ENCODE measurements at regions not wholly inside any gene's neighbourhood (a gene's known extent, or its start where the extent isn't known, plus 50 kb on each side); places are given as distances from the start of the nearest gene placed in this dataset.

GRCh38 chr13:91148098-91148497, 199.4 kb upstream of the MIR17HG start:
- CTCF ChIA-PET: no interaction called here
- TF ChIP-seq CTCF (IDR thresholded peaks at IDR 0.05; ENCODE audit: low read depth, low read length): no peak
- POLR2A ChIA-PET: no interaction called here
- no peaks in the 10 kb centered on the region for H3K9me3 ChIP-seq (ENCODE audit: control insufficient read depth, insufficient read depth, low read length)
- no peaks in the 10 kb centered on the region for H3K27me3 ChIP-seq (ENCODE audit: control insufficient read depth, insufficient read depth, low read length)
- DNase-seq (ENCODE audit: low read depth, low spot score): no peak
- H3K4me3 ChIP-seq (ENCODE audit: low read depth, low read length): no peak overlapping the region
- no peak overlapping the region for H3K27ac ChIP-seq (ENCODE audit: low read depth, low read length)

GRCh38 chr13:91151921-91152320, 195.6 kb upstream of the MIR17HG start:
- CTCF ChIA-PET: no interaction called here
- no peak overlapping the region for H3K27ac ChIP-seq (ENCODE audit: low read depth, low read length)
- no peaks in the 10 kb centered on the region for H3K9me3 ChIP-seq (ENCODE audit: control insufficient read depth, insufficient read depth, low read length)
- H3K27me3 ChIP-seq (ENCODE audit: control insufficient read depth, insufficient read depth, low read length): no peaks in the 10 kb centered on the region
- no peak for TF ChIP-seq CTCF (IDR thresholded peaks at IDR 0.05; ENCODE audit: low read depth, low read length)
- H3K4me3 ChIP-seq (ENCODE audit: low read depth, low read length): no peak overlapping the region
- POLR2A ChIA-PET: no interaction called here
- DNase-seq (ENCODE audit: low read depth, low spot score): no peak

GRCh38 chr13:91153372-91153771, 194.1 kb upstream of the MIR17HG start:
- CTCF ChIA-PET: interaction anchor here (0.6 kb wide), 1 partner anchor 754 kb away, joined by 4 read pairs; no protein-coding TSS in a partner anchor
- no peaks in the 10 kb centered on the region for H3K27me3 ChIP-seq (ENCODE audit: control insufficient read depth, insufficient read depth, low read length)
- POLR2A ChIA-PET: no interaction called here
- no peak overlapping the region for H3K4me3 ChIP-seq (ENCODE audit: low read depth, low read length)
- H3K27ac ChIP-seq (ENCODE audit: low read depth, low read length): no peak overlapping the region
- no peak for TF ChIP-seq CTCF (IDR thresholded peaks at IDR 0.05; ENCODE audit: low read depth, low read length)
- DNase-seq (ENCODE audit: low read depth, low spot score): no peak
- no peaks in the 10 kb centered on the region for H3K9me3 ChIP-seq (ENCODE audit: control insufficient read depth, insufficient read depth, low read length)

GRCh38 chr13:91154558-91155353, 192.7 kb upstream of the MIR17HG start:
- DNase-seq (ENCODE audit: low read depth, low spot score): no peak
- no peak overlapping the region for H3K27ac ChIP-seq (ENCODE audit: low read depth, low read length)
- TF ChIP-seq CTCF (IDR thresholded peaks at IDR 0.05; ENCODE audit: low read depth, low read length): no peak
- no peak overlapping the region for H3K4me3 ChIP-seq (ENCODE audit: low read depth, low read length)
- no peaks in the 10 kb centered on the region for H3K9me3 ChIP-seq (ENCODE audit: control insufficient read depth, insufficient read depth, low read length)
- H3K27me3 ChIP-seq (ENCODE audit: control insufficient read depth, insufficient read depth, low read length): no peaks in the 10 kb centered on the region
- ChIA-PET CTCF (no interaction called here), POLR2A (no interaction called here)

- no peak overlapping the region for H3K4me3 ChIP-seq (ENCODE audit: low read depth, low read length)
- ChIA-PET POLR2A (no interaction called here), CTCF (no interaction called here)
- H3K27me3 ChIP-seq (ENCODE audit: control insufficient read depth, insufficient read depth, low read length): no peaks in the 10 kb centered on the region
- no peaks in the 10 kb centered on the region for H3K9me3 ChIP-seq (ENCODE audit: control insufficient read depth, insufficient read depth, low read length)
- no peak overlapping the region for H3K27ac ChIP-seq (ENCODE audit: low read depth, low read length)
- no peak for TF ChIP-seq CTCF (IDR thresholded peaks at IDR 0.05; ENCODE audit: low read depth, low read length)
- no peak for DNase-seq (ENCODE audit: low read depth, low spot score)
Measured at GRCh38 chr13:91155512-91156114, 191.9 kb upstream of the MIR17HG start.

Data from AG04450 (cell line).